ENCODE measurements at regions not wholly inside any gene's neighbourhood (a gene's known extent, or its start where the extent isn't known, plus 50 kb on each side); places are given as distances from the start of the nearest gene placed in this dataset.

DNA sequence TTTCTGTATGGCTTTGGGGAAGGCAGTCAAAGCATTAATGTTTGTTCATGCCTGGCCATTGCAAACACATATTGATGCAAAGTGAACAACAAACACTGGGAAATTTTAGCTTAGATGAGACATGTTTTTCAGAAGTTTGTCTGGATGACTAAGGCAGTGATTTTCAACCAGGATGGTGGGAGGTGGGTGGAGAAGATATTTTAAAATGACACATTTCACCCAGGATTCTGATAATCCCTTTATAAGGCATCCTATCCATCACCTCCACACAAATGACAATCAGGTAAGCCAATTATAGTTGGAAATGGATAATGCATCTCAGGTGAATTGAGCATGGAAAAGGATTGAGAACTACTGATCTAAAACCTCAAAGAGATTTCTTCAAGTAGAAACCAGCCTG, 57.4 kb upstream of the SV2C start:
- TF ChIP-seq, protein P1, sequence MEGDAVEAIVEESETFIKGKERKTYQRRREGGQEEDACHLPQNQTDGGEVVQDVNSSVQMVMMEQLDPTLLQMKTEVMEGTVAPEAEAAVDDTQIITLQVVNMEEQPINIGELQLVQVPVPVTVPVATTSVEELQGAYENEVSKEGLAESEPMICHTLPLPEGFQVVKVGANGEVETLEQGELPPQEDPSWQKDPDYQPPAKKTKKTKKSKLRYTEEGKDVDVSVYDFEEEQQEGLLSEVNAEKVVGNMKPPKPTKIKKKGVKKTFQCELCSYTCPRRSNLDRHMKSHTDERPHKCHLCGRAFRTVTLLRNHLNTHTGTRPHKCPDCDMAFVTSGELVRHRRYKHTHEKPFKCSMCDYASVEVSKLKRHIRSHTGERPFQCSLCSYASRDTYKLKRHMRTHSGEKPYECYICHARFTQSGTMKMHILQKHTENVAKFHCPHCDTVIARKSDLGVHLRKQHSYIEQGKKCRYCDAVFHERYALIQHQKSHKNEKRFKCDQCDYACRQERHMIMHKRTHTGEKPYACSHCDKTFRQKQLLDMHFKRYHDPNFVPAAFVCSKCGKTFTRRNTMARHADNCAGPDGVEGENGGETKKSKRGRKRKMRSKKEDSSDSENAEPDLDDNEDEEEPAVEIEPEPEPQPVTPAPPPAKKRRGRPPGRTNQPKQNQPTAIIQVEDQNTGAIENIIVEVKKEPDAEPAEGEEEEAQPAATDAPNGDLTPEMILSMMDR (IDR thresholded peaks at IDR 0.05) = no peak
- TF ChIP-seq POLR2A (IDR thresholded peaks at IDR 0.05) = no peak
